A549 (cell line): ENCODE measurements at regions not wholly inside any gene's neighbourhood (a gene's known extent, or its start where the extent isn't known, plus 50 kb on each side); places are given as distances from the start of the nearest gene placed in this dataset.

ENCODE experiments used
- ATAC-seq, 2 experiments: fragments of 200-7000 bp in 1 of 2; fragments of >200 bp in 1 of 2; cut with Nextera tagmentation in 1 of 2; cut with Tn5 transposase in 1 of 2; 3 replicates each; pipeline versions ENCODE4 v1.8.0 to v1.9.1; 2018 to 2020; ENCODE audit warnings: mild to moderate bottlenecking in 1 of 2, moderate library complexity in 1 of 2
- CTCF ChIA-PET: fragments of 300-600 bp; sonication (Branson Sonifier 250); formaldehyde crosslinking; extraction: SDS; loops from one replicate; lab custom pipeline; 2021; ENCODE audit warnings: antibody characterized with exemption, inconsistent platforms; lab: Yijun Ruan, JAX
- POLR2A ChIA-PET: fragments of 350-600 bp; formaldehyde crosslinking; extraction: SDS; loops from one replicate; lab custom pipeline; 2021; ENCODE audit warnings: antibody characterized with exemption, inconsistent platforms; lab: Yijun Ruan, JAX
- DNase-seq, 2 experiments: peaks; one replicate each; pipeline versions ENCODE4 v3.0.0 to v3.0.0-alpha.2; 2011 to 2016; ENCODE audit warnings: low read depth in 1 of 2, low spot score in 1 of 2
- FAIRE-seq: peaks from 2 replicates; lab custom pipeline; 2011; peaks lifted over from hg19 to GRCh38; lab: Jason Lieb, UNC
- H3K27ac ChIP-seq, 2 experiments: fragments of >200 bp; sonication (Bioruptor Twin); formaldehyde crosslinking; 3 replicates each; pipeline ENCODE4 v1.5.1; 2016 to 2017
- H3K4me1 ChIP-seq: fragments of >200 bp; sonication (Bioruptor Twin); formaldehyde crosslinking; 3 replicates; pipeline ENCODE4 v1.6.1; 2016
- H3K4me2 ChIP-seq: fragments of >200 bp; sonication (Bioruptor Twin); formaldehyde crosslinking; 3 replicates; pipeline ENCODE4 v1.6.1; 2016
- H3K4me3 ChIP-seq: fragments of >200 bp; sonication (Bioruptor Twin); formaldehyde crosslinking; 3 replicates; pipeline ENCODE4 v1.5.1; 2016
- H3K9me3 ChIP-seq: fragments of >200 bp; sonication (Bioruptor Twin); formaldehyde crosslinking; 3 replicates; pipeline ENCODE4 v1.6.1; 2016
- CBX2 ChIP-seq: fragments of 200-600 bp; sonication (generic); IDR thresholded peaks from 2 replicates; pipeline ENCODE4 v1.6.1; 2016; ENCODE audit warnings: low read depth, mild to moderate bottlenecking, borderline replicate concordance
- CBX8 ChIP-seq: fragments of 200-600 bp; sonication (generic); IDR thresholded peaks from 2 replicates; pipeline ENCODE4 v1.6.1; 2016
- CHD2 ChIP-seq: fragments of 150-350 bp; IDR thresholded peaks from 2 replicates; pipeline ENCODE4 v1.6.1; 2014; ENCODE audit warnings: low read length; ENCODE audit not compliant: partially characterized antibody
- CHD4 ChIP-seq: fragments of 200-600 bp; sonication (generic); IDR thresholded peaks from 2 replicates; pipeline ENCODE4 v1.6.1; 2016; ENCODE audit warnings: antibody characterized with exemption, mild to moderate bottlenecking, borderline replicate concordance
- EHF ChIP-seq: fragments of 250-450 bp; sonication (Bioruptor Pico); IDR thresholded peaks from 2 replicates; pipeline ENCODE4 v1.5.0; 2020; ENCODE audit warnings: mild to moderate bottlenecking
- EP300 ChIP-seq, 2 experiments: fragments of >200 bp; sonication (Bioruptor Twin); formaldehyde crosslinking; IDR thresholded peaks; 2 replicates in 1 of 2; 3 replicates in 1 of 2; pipeline ENCODE4 v1.6.1; 2016 to 2017
- HDAC2 ChIP-seq: fragments of 200-600 bp; sonication (generic); IDR thresholded peaks from 2 replicates; pipeline ENCODE4 v1.6.1; 2016
- HMGXB4 ChIP-seq: fragments of 250-450 bp; sonication (Bioruptor Pico); IDR thresholded peaks from 2 replicates; pipeline ENCODE4 v1.5.0; 2021; ENCODE audit warnings: mild to moderate bottlenecking, moderate library complexity, borderline replicate concordance
- HOXA7 ChIP-seq: fragments of 250-450 bp; sonication (Bioruptor Pico); IDR thresholded peaks from 2 replicates; pipeline ENCODE4 v1.5.0; 2020; ENCODE audit warnings: mild to moderate bottlenecking, moderate library complexity
- JUNB ChIP-seq: fragments of >200 bp; sonication (Bioruptor Twin); formaldehyde crosslinking; IDR thresholded peaks from 2 replicates; pipeline ENCODE4 v1.6.1; 2016
- KDM1A ChIP-seq: fragments of 200-600 bp; sonication (generic); IDR thresholded peaks from 2 replicates; pipeline ENCODE4 v1.6.1; 2016; ENCODE audit warnings: low read depth, mild to moderate bottlenecking
- MYC ChIP-seq: IDR thresholded peaks from 2 replicates; pipeline ENCODE4 v1.6.1; 2012; ENCODE audit warnings: mild to moderate bottlenecking, inconsistent platforms, low read length, improper control_type of control experiment, borderline replicate concordance
- NR3C1 ChIP-seq: fragments of >200 bp; sonication (Bioruptor Twin); formaldehyde crosslinking; IDR thresholded peaks from 3 replicates; pipeline ENCODE4 v1.6.1; 2017
- PHF8 ChIP-seq: fragments of 200-600 bp; sonication (generic); IDR thresholded peaks from 2 replicates; pipeline ENCODE4 v1.6.1; 2016; ENCODE audit warnings: low read depth, mild to moderate bottlenecking, antibody characterized with exemption, moderate library complexity, borderline replicate concordance
- RAD21 ChIP-seq, 2 experiments: fragments of >200 bp in 1 of 2; sonication (Bioruptor Twin) in 1 of 2; formaldehyde crosslinking in 1 of 2; IDR thresholded peaks in 1 of 2; conservative IDR thresholded peaks in 1 of 2; 2 replicates in 1 of 2; 3 replicates in 1 of 2; pipeline ENCODE4 v1.6.1; 2012 to 2018; ENCODE audit warnings: inconsistent platforms in 1 of 2
- RFX5 ChIP-seq: fragments of 450-650 bp; IDR thresholded peaks from 2 replicates; pipeline ENCODE4 v1.7.1; 2014; ENCODE audit warnings: antibody characterized with exemption, mild to moderate bottlenecking, moderate library complexity
- SMC3 ChIP-seq: fragments of >200 bp; sonication (Bioruptor Twin); formaldehyde crosslinking; IDR thresholded peaks from 3 replicates; pipeline ENCODE4 v1.6.1; 2018; ENCODE audit warnings: inconsistent platforms
- ZC3H11A ChIP-seq: fragments of 450-650 bp; IDR thresholded peaks from 2 replicates; pipeline ENCODE4 v1.6.1; 2014; ENCODE audit warnings: antibody characterized with exemption, mild to moderate bottlenecking
- ZFP36 ChIP-seq: fragments of 450-650 bp; IDR thresholded peaks from 2 replicates; pipeline ENCODE4 v1.6.1; 2014; ENCODE audit warnings: borderline replicate concordance; ENCODE audit not compliant: partially characterized antibody
- ZNF302 ChIP-seq: fragments of 250-450 bp; sonication (Bioruptor Pico); IDR thresholded peaks from 2 replicates; pipeline ENCODE4 v1.9.0; 2021; ENCODE audit warnings: inconsistent platforms, mild to moderate bottlenecking, moderate library complexity
- WGBS: methylation state at CpG from one replicate; pipeline ENCODE4 v1.1.6; 2017; ENCODE audit errors: missing lambda C conversion rate; 5-methylcytosine and 5-hydroxymethylcytosine counted together
- TF ChIP-seq, protein P1 (sequence below): IDR thresholded peaks from 2 replicates; pipeline ENCODE4 v1.6.1; 2012; ENCODE audit warnings: low read depth, borderline replicate concordance
- TF ChIP-seq, protein P2 (sequence below): fragments of 450-650 bp; IDR thresholded peaks from 2 replicates; pipeline ENCODE4 v1.6.1; 2014; ENCODE audit warnings: antibody characterized with exemption
- TF ChIP-seq, protein P3 (sequence below): fragments of >200 bp; sonication (Bioruptor Twin); formaldehyde crosslinking; IDR thresholded peaks from 2 replicates; pipeline ENCODE4 v1.6.1; 2016

GRCh38 chr5:168017313-168017712 lies 274.1 kb upstream of the WWC1 start:
- Histone ChIP-seq H3K4me2 (no peak overlapping the region), H3K27ac (no peak overlapping the region), H3K9me3 (no peaks in the 10 kb centered on the region), H3K4me1 (no peaks in the 10 kb centered on the region), H3K4me3 (no peak overlapping the region)
- CTCF ChIA-PET: interaction anchor here (0.6 to 1.3 kb wide), 2 partner anchors 13 to 429 kb away, joined by 3 read pairs; no protein-coding TSS in a partner anchor
- POLR2A ChIA-PET: no interaction called here
- FAIRE-seq (no peak), DNase-seq (no peak), ATAC-seq (no peak)
- WGBS: 2% methylated on average over 3 of the region's 3 CpGs
- no peak for TF ChIP-seq EHF (CRISPR knock-in tag)
- TF ChIP-seq HDAC2: no peak
- TF ChIP-seq CBX2: no peak
- TF ChIP-seq ZC3H11A: no peak
- no peak for TF ChIP-seq RFX5
- TF ChIP-seq, protein P1, sequence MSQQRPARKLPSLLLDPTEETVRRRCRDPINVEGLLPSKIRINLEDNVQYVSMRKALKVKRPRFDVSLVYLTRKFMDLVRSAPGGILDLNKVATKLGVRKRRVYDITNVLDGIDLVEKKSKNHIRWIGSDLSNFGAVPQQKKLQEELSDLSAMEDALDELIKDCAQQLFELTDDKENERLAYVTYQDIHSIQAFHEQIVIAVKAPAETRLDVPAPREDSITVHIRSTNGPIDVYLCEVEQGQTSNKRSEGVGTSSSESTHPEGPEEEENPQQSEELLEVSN: no peak
- no peak for TF ChIP-seq CHD2
- no peak for TF ChIP-seq CBX8

DNA sequence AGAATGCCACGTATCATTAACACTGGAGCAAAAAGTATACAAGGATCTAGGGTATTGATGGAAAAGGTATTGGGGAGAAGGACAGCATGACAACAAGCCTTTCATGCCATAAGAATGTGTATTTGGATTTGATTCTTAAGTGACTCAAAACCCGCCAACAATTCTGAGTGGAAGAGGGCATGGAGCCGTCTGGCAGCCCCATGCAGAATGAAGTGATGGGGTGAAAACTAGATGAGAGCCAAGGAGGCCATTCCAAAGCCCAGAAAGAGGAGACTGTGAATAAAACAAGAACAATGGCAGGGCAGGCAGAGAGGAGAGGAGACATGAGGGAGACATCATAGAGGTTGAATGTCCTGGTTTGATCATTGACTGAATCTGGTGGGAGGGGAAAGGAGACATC lies 272.3 kb upstream of the WWC1 start:
- H3K4me3 ChIP-seq: no peak overlapping the region
- H3K4me1 ChIP-seq: no peaks in the 10 kb centered on the region
- no peak for TF ChIP-seq CHD2
- TF ChIP-seq HOXA7: no peak
- no peak for TF ChIP-seq KDM1A
- TF ChIP-seq CBX8: no peak
- TF ChIP-seq, protein P2, sequence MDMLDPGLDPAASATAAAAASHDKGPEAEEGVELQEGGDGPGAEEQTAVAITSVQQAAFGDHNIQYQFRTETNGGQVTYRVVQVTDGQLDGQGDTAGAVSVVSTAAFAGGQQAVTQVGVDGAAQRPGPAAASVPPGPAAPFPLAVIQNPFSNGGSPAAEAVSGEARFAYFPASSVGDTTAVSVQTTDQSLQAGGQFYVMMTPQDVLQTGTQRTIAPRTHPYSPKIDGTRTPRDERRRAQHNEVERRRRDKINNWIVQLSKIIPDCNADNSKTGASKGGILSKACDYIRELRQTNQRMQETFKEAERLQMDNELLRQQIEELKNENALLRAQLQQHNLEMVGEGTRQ: no peak
- no peak for TF ChIP-seq RAD21 (conservative IDR thresholded peaks at IDR 0.05 in 1 of 2, IDR thresholded peaks at IDR 0.05 in 1 of 2)
- TF ChIP-seq JUNB: no peak
- no peak for TF ChIP-seq NR3C1
- no peak for TF ChIP-seq ZFP36
- TF ChIP-seq, protein P3, sequence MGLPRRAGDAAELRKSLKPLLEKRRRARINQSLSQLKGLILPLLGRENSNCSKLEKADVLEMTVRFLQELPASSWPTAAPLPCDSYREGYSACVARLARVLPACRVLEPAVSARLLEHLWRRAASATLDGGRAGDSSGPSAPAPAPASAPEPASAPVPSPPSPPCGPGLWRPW: no peak
- TF ChIP-seq ZNF302 (CRISPR knock-in tag): no peak
- no peak for TF ChIP-seq EP300 (IDR thresholded peaks at IDR 0.05)
- no peak for TF ChIP-seq SMC3
- no peak for TF ChIP-seq PHF8
- TF ChIP-seq MYC: no peak
- TF ChIP-seq HMGXB4: no peak
- TF ChIP-seq CHD4: no peak
- TF ChIP-seq, all 56 proteins: peak for 0
- ATAC-seq (no peak), DNase-seq (no peak), FAIRE-seq (no peak)
- POLR2A ChIA-PET: no interaction called here
- WGBS: 1% methylated on average over 3 of the region's 3 CpGs
- Histone ChIP-seq H3K9me3 (no peaks in the 10 kb centered on the region), H3K4me2 (no peak overlapping the region), H3K27ac (no peak overlapping the region)
- CTCF ChIA-PET: no interaction called here
